ENCODE measurements at regions not wholly inside any gene's neighbourhood (a gene's known extent, or its start where the extent isn't known, plus 50 kb on each side); places are given as distances from the start of the nearest gene placed in this dataset.
A peak's percentile ranks its signal among the peaks of the same experiment; 100 is the strongest.
"Not testable (repeated sequence)": the region's sequence is repeated elsewhere in the genome, so short reads cannot be mapped to it uniquely, and the experiment has no call there.

- H3K36me3 ChIP-seq (ENCODE audit: insufficient read depth); H3K4me3 ChIP-seq (ENCODE audit: low read depth, low read length); H3K27ac ChIP-seq (ENCODE audit: low read depth); H3K4me1 ChIP-seq (ENCODE audit: insufficient read depth); DNase-seq (ENCODE audit: extremely low spot score): not testable (repeated sequence)
- WGBS = 97% methylated on average over 3 of the region's 3 CpGs
Measured at GRCh38 chr9:25801989-25802388, 123.7 kb upstream of the TUSC1 start.

- Histone ChIP-seq H3K27ac (ENCODE audit: low read depth) (no peak overlapping the region), H3K4me3 (ENCODE audit: low read depth, low read length) (no peak overlapping the region), H3K4me1 (ENCODE audit: insufficient read depth) (no peaks in the 10 kb centered on the region), H3K36me3 (ENCODE audit: insufficient read depth) (no peaks in the 10 kb centered on the region)
- no peak for DNase-seq (ENCODE audit: extremely low spot score)
- WGBS = 89% methylated on average over 4 of the region's 4 CpGs
Measured at GRCh38 chr9:25773805-25774204, 95.6 kb upstream of the TUSC1 start.

- Histone ChIP-seq H3K4me1 (ENCODE audit: insufficient read depth) (no peaks in the 10 kb centered on the region), H3K36me3 (ENCODE audit: insufficient read depth) (no peaks in the 10 kb centered on the region), H3K4me3 (ENCODE audit: low read depth, low read length) (no peak overlapping the region), H3K27ac (ENCODE audit: low read depth) (no peak overlapping the region)
- WGBS = 92% methylated on average over 1 of the region's 1 CpG
- no peak for DNase-seq (ENCODE audit: extremely low spot score)
Measured at GRCh38 chr9:25755951-25756350, 77.7 kb upstream of the TUSC1 start.

- WGBS = 51% methylated on average over 5 of the region's 5 CpGs
- DNase-seq (ENCODE audit: extremely low spot score) = no peak
- Histone ChIP-seq H3K4me1 (ENCODE audit: insufficient read depth) (no peaks in the 10 kb centered on the region), H3K27ac (ENCODE audit: low read depth) (no peak overlapping the region), H3K4me3 (ENCODE audit: low read depth, low read length) (peak overlapping the region; percentile 2), H3K36me3 (ENCODE audit: insufficient read depth) (no peaks in the 10 kb centered on the region)
Measured at GRCh38 chr9:25752398-25752797, 74.2 kb upstream of the TUSC1 start.

GRCh38 chr9:25742256-25742655 is 64.0 kb upstream of the TUSC1 start:
- H3K27ac ChIP-seq (ENCODE audit: low read depth) = no peak overlapping the region
- no peaks in the 10 kb centered on the region for H3K4me1 ChIP-seq (ENCODE audit: insufficient read depth)
- H3K36me3 ChIP-seq (ENCODE audit: insufficient read depth) = no peaks in the 10 kb centered on the region
- 86% methylated on average over 3 of the region's 3 CpGs for WGBS
- DNase-seq (ENCODE audit: extremely low spot score) = no peak
- no peak overlapping the region for H3K4me3 ChIP-seq (ENCODE audit: low read depth, low read length)

GRCh38 chr9:25733336-25733982 is 55.2 kb upstream of the TUSC1 start:
- no peak for DNase-seq (ENCODE audit: extremely low spot score)
- H3K4me1 ChIP-seq (ENCODE audit: insufficient read depth) = no peaks in the 10 kb centered on the region
- WGBS = 89% methylated on average over 7 of the region's 7 CpGs
- no peak overlapping the region for H3K27ac ChIP-seq (ENCODE audit: low read depth)
- H3K36me3 ChIP-seq (ENCODE audit: insufficient read depth) = no peaks in the 10 kb centered on the region
- H3K4me3 ChIP-seq (ENCODE audit: low read depth, low read length) = no peak overlapping the region

GRCh38 chr9:25731895-25732794 is 53.9 kb upstream of the TUSC1 start:
- H3K36me3 ChIP-seq (ENCODE audit: insufficient read depth); H3K27ac ChIP-seq (ENCODE audit: low read depth); H3K4me3 ChIP-seq (ENCODE audit: low read depth, low read length); DNase-seq (ENCODE audit: extremely low spot score); H3K4me1 ChIP-seq (ENCODE audit: insufficient read depth): not testable (repeated sequence)
- WGBS = 96% methylated on average over 19 of the region's 19 CpGs
